Nephron progenitor cell (in vitro differentiated cells): ENCODE measurements at regions not wholly inside any gene's neighbourhood (a gene's known extent, or its start where the extent isn't known, plus 50 kb on each side); places are given as distances from the start of the nearest gene placed in this dataset.

Experiments used
- DNase-seq: peaks from one replicate; pipeline ENCODE4 v3.0.0; 2021
- H3K27ac Mint-ChIP-seq: 2 replicates; pipeline ENCODE4 v1.8.0; 2021; ENCODE audit warnings: mild to moderate bottlenecking, moderate library complexity, mixed read lengths
- H3K27me3 Mint-ChIP-seq: 2 replicates; pipeline ENCODE4 v1.8.0; 2021; ENCODE audit warnings: mild to moderate bottlenecking, low read depth, mixed read lengths; ENCODE audit not compliant: poor library complexity
- H3K36me3 Mint-ChIP-seq: 2 replicates; pipeline ENCODE4 v1.8.0; 2021; ENCODE audit warnings: low read depth, mixed read lengths
- H3K4me1 Mint-ChIP-seq: 2 replicates; pipeline ENCODE4 v1.8.0; 2021; ENCODE audit warnings: mixed read lengths
- H3K4me3 Mint-ChIP-seq: 2 replicates; pipeline ENCODE4 v1.8.0; 2021; ENCODE audit warnings: mild to moderate bottlenecking, moderate library complexity, mixed read lengths
- H3K9me3 Mint-ChIP-seq: 2 replicates; pipeline ENCODE4 v1.8.0; 2021; ENCODE audit warnings: mild to moderate bottlenecking, moderate library complexity, mixed read lengths
- TF ChIP-seq, protein P1 (sequence below): fragments of 200-600 bp; sonication (generic); IDR thresholded peaks from 2 replicates; pipeline ENCODE4 v1.5.0; 2021; ENCODE audit warnings: antibody characterized with exemption

DNA sequence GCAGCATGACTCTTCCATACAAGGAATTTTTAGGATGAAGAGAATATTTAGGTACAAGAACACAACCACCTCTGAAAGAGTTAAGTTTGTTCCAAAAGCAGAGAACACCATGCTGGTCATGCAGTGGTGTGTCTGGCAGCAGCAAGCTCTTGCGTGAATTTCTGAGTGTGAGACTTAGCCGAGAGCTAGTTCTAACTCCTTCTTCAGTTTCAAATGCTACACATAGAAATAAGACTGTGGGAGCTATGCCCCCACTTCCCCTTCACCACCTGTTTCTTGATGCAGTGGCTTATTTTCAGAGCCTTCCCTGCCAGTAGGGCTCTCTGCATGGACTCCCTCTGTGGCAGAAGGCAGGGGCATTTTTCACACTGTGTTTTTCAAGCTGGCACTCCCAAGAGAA, 122.9 kb upstream of the ZNF366 start:
- TF ChIP-seq, protein P1, sequence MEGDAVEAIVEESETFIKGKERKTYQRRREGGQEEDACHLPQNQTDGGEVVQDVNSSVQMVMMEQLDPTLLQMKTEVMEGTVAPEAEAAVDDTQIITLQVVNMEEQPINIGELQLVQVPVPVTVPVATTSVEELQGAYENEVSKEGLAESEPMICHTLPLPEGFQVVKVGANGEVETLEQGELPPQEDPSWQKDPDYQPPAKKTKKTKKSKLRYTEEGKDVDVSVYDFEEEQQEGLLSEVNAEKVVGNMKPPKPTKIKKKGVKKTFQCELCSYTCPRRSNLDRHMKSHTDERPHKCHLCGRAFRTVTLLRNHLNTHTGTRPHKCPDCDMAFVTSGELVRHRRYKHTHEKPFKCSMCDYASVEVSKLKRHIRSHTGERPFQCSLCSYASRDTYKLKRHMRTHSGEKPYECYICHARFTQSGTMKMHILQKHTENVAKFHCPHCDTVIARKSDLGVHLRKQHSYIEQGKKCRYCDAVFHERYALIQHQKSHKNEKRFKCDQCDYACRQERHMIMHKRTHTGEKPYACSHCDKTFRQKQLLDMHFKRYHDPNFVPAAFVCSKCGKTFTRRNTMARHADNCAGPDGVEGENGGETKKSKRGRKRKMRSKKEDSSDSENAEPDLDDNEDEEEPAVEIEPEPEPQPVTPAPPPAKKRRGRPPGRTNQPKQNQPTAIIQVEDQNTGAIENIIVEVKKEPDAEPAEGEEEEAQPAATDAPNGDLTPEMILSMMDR = no peak
- no peak overlapping the region for H3K4me3 Mint-ChIP-seq
- H3K27ac Mint-ChIP-seq = no peak overlapping the region
- H3K27me3 Mint-ChIP-seq = no peaks in the 10 kb centered on the region
- H3K9me3 Mint-ChIP-seq = no peaks in the 10 kb centered on the region
- H3K4me1 Mint-ChIP-seq = peaks cover 28% of the 10 kb centered on the region
- H3K36me3 Mint-ChIP-seq = no peaks in the 10 kb centered on the region
- no peak for DNase-seq

DNA sequence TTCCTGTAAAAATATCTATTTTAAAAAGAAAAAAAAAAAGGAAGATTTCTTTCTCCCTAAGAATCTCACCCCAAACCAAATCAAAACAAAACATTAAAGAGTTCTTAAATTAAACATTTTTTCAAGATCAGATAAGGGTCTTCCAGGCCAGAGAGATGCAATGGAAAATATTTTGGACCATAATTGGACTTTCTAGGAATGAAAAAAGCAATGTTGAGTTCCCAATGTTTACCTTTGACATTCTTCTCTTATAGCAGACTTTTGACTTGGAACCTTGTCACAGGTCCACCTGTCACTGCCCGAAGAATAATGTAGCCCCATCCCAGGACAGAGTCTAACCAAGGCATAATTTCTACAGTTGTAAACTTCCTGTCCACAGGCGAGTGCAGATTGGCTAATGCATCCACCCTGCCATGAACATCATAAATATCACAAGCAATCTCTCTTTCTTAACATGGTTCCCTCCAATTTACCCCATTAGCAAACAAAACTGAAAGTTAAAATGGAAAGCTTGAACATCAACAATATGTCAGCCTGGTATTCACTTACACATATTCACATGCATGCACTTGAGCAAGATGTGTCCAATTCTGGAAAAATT, 121.7 kb upstream of the ZNF366 start:
- H3K4me1 Mint-ChIP-seq = peaks cover 32% of the 10 kb centered on the region
- H3K27me3 Mint-ChIP-seq = no peaks in the 10 kb centered on the region
- DNase-seq = no peak
- no peaks in the 10 kb centered on the region for H3K9me3 Mint-ChIP-seq
- no peaks in the 10 kb centered on the region for H3K36me3 Mint-ChIP-seq
- H3K4me3 Mint-ChIP-seq = no peak overlapping the region
- TF ChIP-seq, protein P1 = no peak
- H3K27ac Mint-ChIP-seq = no peak overlapping the region

- Mint-ChIP-seq H3K4me3 (no peak overlapping the region), H3K9me3 (no peaks in the 10 kb centered on the region)
- TF ChIP-seq, protein P1 = no peak
Measured at GRCh38 chr5:72625332-72625731, 118.1 kb upstream of the ZNF366 start.

DNA sequence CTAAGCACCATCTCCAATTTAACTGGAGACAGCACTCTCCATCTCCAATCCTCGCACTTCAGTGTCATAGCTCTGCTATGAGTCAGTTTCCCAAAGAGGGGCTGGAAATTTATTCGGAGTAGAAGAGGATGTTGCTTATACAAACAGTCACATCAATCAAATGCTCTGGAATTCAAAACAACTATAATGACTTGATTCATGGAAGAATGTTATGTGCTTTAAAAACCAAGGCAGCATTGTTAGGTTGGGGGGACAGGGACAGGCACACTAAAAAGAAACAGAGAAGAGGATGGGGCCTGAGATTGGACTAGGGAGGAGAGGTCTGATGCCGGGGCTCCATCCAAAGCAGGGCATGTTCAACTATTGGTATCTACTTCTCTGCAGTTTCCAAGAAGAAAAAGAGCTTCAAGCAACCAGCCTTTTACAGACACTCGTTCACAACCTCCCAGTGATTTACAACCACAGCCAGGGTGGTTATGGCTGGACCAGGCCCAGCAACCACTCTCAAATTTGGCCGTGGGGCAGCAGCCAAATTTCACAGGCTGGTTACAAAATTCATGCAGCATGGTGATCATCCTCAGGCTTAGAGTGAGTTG, 117.5 kb upstream of the ZNF366 start:
- Mint-ChIP-seq H3K4me1 (peaks cover 20% of the 10 kb centered on the region), H3K36me3 (no peaks in the 10 kb centered on the region), H3K9me3 (no peaks in the 10 kb centered on the region), H3K27me3 (peaks cover 2% of the 10 kb centered on the region), H3K27ac (no peak overlapping the region), H3K4me3 (no peak overlapping the region)
- TF ChIP-seq, protein P1 = no peak
- no peak for DNase-seq

More at GRCh38 chr5:72625332-72625731, 118.1 kb upstream of the ZNF366 start:
- Mint-ChIP-seq H3K27ac (no peak overlapping the region), H3K27me3 (peaks cover 2% of the 10 kb centered on the region), H3K36me3 (no peaks in the 10 kb centered on the region), H3K4me1 (peaks cover 20% of the 10 kb centered on the region)
- DNase-seq = no peak

GRCh38 chr5:72623936-72624335, 116.7 kb upstream of the ZNF366 start:
- Mint-ChIP-seq H3K27me3 (peaks cover 2% of the 10 kb centered on the region), H3K36me3 (no peaks in the 10 kb centered on the region), H3K9me3 (no peaks in the 10 kb centered on the region), H3K4me1 (peaks cover 20% of the 10 kb centered on the region), H3K27ac (no peak overlapping the region), H3K4me3 (no peak overlapping the region)
- TF ChIP-seq, protein P1 = no peak
- DNase-seq = no peak

DNA sequence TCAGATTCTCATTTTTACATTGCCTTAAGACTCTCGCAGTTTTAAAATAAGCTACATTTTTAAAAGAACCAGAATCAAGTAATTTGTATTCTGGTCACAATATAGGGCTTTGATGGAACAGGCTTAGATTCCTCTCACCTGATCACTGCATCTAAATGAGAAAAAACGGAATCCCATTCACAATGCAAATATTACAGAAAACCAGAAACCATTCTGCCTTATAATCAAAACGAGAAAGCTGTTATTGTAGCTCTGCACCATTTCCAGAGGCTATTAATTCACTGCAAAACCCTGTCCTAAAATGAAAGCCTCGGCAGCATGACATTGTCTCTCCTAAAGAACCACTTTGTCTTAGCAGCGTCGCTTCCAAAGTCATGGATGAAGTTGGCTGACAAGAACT, 116.1 kb upstream of the ZNF366 start:
- Mint-ChIP-seq H3K27ac (no peak overlapping the region), H3K4me3 (no peak overlapping the region), H3K9me3 (no peaks in the 10 kb centered on the region), H3K27me3 (peaks cover 2% of the 10 kb centered on the region), H3K36me3 (no peaks in the 10 kb centered on the region), H3K4me1 (peaks cover 25% of the 10 kb centered on the region)
- DNase-seq = no peak
- TF ChIP-seq, protein P1 = no peak
